H1 (cell line): ENCODE measurements at regions not wholly inside any gene's neighbourhood (a gene's known extent, or its start where the extent isn't known, plus 50 kb on each side); places are given as distances from the start of the nearest gene placed in this dataset.
"Not testable (repeated sequence)": the region's sequence is repeated elsewhere in the genome, so short reads cannot be mapped to it uniquely, and the experiment has no call there.

Experiments
- CTCF ChIA-PET: fragments of 300-600 bp; sonication (Branson Sonifier 250); formaldehyde crosslinking; loops from one replicate; lab custom pipeline; 2021; ENCODE audit not compliant: partially characterized antibody; lab: Charles Lee
- POLR2A ChIA-PET: fragments of 300-600 bp; sonication (Branson Sonifier 250); formaldehyde crosslinking; loops from one replicate; lab custom pipeline; 2021; ENCODE audit warnings: inconsistent platforms; ENCODE audit not compliant: partially characterized antibody; lab: Charles Lee
- DNase-seq, 2 experiments: peaks; one replicate each; pipeline versions ENCODE4 v3.0.0 to v3.0.0-alpha.2; 2010 to 2022; ENCODE audit warnings: low spot score in 2 of 2, low read depth in 1 of 2, mixed read lengths in 1 of 2
- FAIRE-seq: peaks from 2 replicates; lab custom pipeline; 2011; peaks lifted over from hg19 to GRCh38; lab: Jason Lieb, UNC
- H2AFZ ChIP-seq: 2 replicates; pipeline ENCODE4 v1.8.1; 2012; ENCODE audit warnings: low read length, inconsistent platforms
- H2AK5ac ChIP-seq: 2 replicates; pipeline ENCODE4 v1.6.1; 2013; ENCODE audit warnings: low read depth, low read length
- H2BK120ac ChIP-seq: replicated peaks from 2 replicates; pipeline ENCODE3; 2013; ENCODE audit warnings: low read depth, low read length, inconsistent platforms
- H2BK12ac ChIP-seq: 2 replicates; pipeline ENCODE4 v1.6.1; 2013; ENCODE audit warnings: low read depth, low read length
- H2BK15ac ChIP-seq: 2 replicates; pipeline ENCODE4 v1.6.1; 2013; ENCODE audit warnings: low read length
- H2BK20ac ChIP-seq: 2 replicates; pipeline ENCODE4 v1.6.1; 2013; ENCODE audit warnings: low read length
- H2BK5ac ChIP-seq: 2 replicates; pipeline ENCODE4 v1.6.1; 2013; ENCODE audit warnings: low read depth, low read length
- H3K14ac ChIP-seq: 2 replicates; pipeline ENCODE4 v1.6.1; 2013; ENCODE audit warnings: inconsistent platforms; ENCODE audit not compliant: insufficient read length
- H3K18ac ChIP-seq: 2 replicates; pipeline ENCODE4 v1.6.1; 2013; ENCODE audit warnings: low read length; ENCODE audit errors: extremely low read depth
- H3K23ac ChIP-seq: 2 replicates; pipeline ENCODE4 v1.6.1; 2013; ENCODE audit warnings: inconsistent platforms; ENCODE audit not compliant: insufficient read length
- H3K23me2 ChIP-seq: 2 replicates; pipeline ENCODE4 v1.6.1; 2013; ENCODE audit warnings: low read depth, low read length
- H3K27ac ChIP-seq: 2 replicates; pipeline ENCODE4 v1.6.1; 2011; ENCODE audit warnings: low read depth, low read length, inconsistent platforms
- H3K27me3 ChIP-seq, 4 experiments: replicated peaks in 1 of 4; 1 replicate in 1 of 4; 2 replicates in 3 of 4; pipeline versions ENCODE4 v1.6.1 to v1.8.1; 2011 to 2013; ENCODE audit warnings: low read length in 3 of 4, mild to moderate bottlenecking in 3 of 4, inconsistent platforms in 2 of 4, mixed read lengths in 2 of 4, moderate library complexity in 1 of 4; ENCODE audit not compliant: control insufficient read depth in 3 of 4, insufficient read depth in 3 of 4; ENCODE audit errors: extremely low read depth in 1 of 4
- H3K36me3 ChIP-seq, 4 experiments: 2 replicates each; pipeline versions ENCODE4 v1.6.1 to v1.8.1; 2011 to 2013; ENCODE audit warnings: mild to moderate bottlenecking in 4 of 4, low read length in 3 of 4, moderate library complexity in 2 of 4, control low read depth in 1 of 4, inconsistent platforms in 1 of 4; ENCODE audit not compliant: insufficient read depth in 4 of 4, control insufficient read depth in 2 of 4
- H3K4ac ChIP-seq: replicated peaks from 2 replicates; pipeline ENCODE3; 2013; ENCODE audit warnings: low read length, low read depth, mixed read lengths, inconsistent platforms; ENCODE audit not compliant: insufficient read length
- H3K4me1 ChIP-seq, 4 experiments: replicated peaks in 1 of 4; 1 replicate in 1 of 4; 2 replicates in 3 of 4; pipeline versions ENCODE4 v1.6.1 to v1.8.1; 2011 to 2013; ENCODE audit warnings: low read length in 3 of 4, inconsistent platforms in 2 of 4, mixed read lengths in 1 of 4; ENCODE audit not compliant: insufficient read depth in 4 of 4, control insufficient read depth in 3 of 4
- H3K4me2 ChIP-seq, 2 experiments: 2 replicates each; pipeline versions ENCODE4 v1.6.1 to v1.8.1; 2011 to 2013; ENCODE audit warnings: low read depth in 2 of 2, low read length in 2 of 2, control low read depth in 1 of 2, inconsistent platforms in 1 of 2, mild to moderate bottlenecking in 1 of 2; ENCODE audit not compliant: insufficient read depth in 1 of 2
- H3K4me3 ChIP-seq, 4 experiments: fragments of 200-600, 300-600 bp in 1 of 4; sonication (generic), shearing (Covaris generic), sonication (Bioruptor Twin) in 1 of 4; 2 replicates each; pipeline versions ENCODE4 v1.5.1 to v1.8.1; 2011 to 2016; ENCODE audit warnings: low read length in 4 of 4, low read depth in 3 of 4, control low read depth in 2 of 4, inconsistent platforms in 2 of 4, mild to moderate bottlenecking in 2 of 4, mixed read lengths in 1 of 4, moderate library complexity in 1 of 4; ENCODE audit not compliant: insufficient read depth in 2 of 4; ENCODE audit errors: extremely low read depth in 1 of 4
- H3K56ac ChIP-seq: replicated peaks from 2 replicates; pipeline ENCODE3; 2013; ENCODE audit warnings: low read depth, mild to moderate bottlenecking, mixed read lengths, low read length, inconsistent platforms; ENCODE audit not compliant: insufficient read length
- H3K79me1 ChIP-seq: 2 replicates; pipeline ENCODE4 v1.6.1; 2013; ENCODE audit warnings: low read depth, low read length, control low read depth
- H3K79me2 ChIP-seq, 2 experiments: 2 replicates each; pipeline versions ENCODE4 v1.6.1 to v1.8.1; 2012 to 2013; ENCODE audit warnings: low read length in 2 of 2, mild to moderate bottlenecking in 2 of 2, inconsistent platforms in 1 of 2; ENCODE audit not compliant: insufficient read depth in 2 of 2, control insufficient read depth in 1 of 2
- H3K9ac ChIP-seq, 4 experiments: replicated peaks in 1 of 4; 1 replicate in 1 of 4; 2 replicates in 3 of 4; pipeline versions ENCODE4 v1.6.1 to v1.8.1; 2011 to 2013; ENCODE audit warnings: low read depth in 3 of 4, low read length in 3 of 4, control low read depth in 2 of 4, mild to moderate bottlenecking in 2 of 4, moderate library complexity in 2 of 4, inconsistent platforms in 1 of 4; ENCODE audit errors: extremely low read depth in 1 of 4
- H3K9me3 ChIP-seq, 2 experiments: 2 replicates each; pipeline versions ENCODE4 v1.6.1 to v1.8.1; 2012 to 2013; ENCODE audit warnings: mild to moderate bottlenecking in 2 of 2, moderate library complexity in 2 of 2, control low read depth in 1 of 2, inconsistent platforms in 1 of 2, low read depth in 1 of 2, low read length in 1 of 2, mixed read lengths in 1 of 2; ENCODE audit not compliant: insufficient read depth in 2 of 2
- H4K20me1 ChIP-seq, 2 experiments: replicated peaks in 1 of 2; 2 replicates each; pipeline versions ENCODE3 to v1.8.1; 2011 to 2013; ENCODE audit warnings: inconsistent platforms in 2 of 2, low read length in 2 of 2, mild to moderate bottlenecking in 1 of 2; ENCODE audit not compliant: insufficient read depth in 2 of 2, control insufficient read depth in 1 of 2
- H4K5ac ChIP-seq: 2 replicates; pipeline ENCODE4 v1.6.1; 2013; ENCODE audit warnings: low read length, low read depth, mixed read lengths, inconsistent platforms; ENCODE audit not compliant: insufficient read length
- H4K8ac ChIP-seq: 2 replicates; pipeline ENCODE4 v1.8.0; 2013; ENCODE audit warnings: mild to moderate bottlenecking, moderate library complexity, low read length, inconsistent platforms; ENCODE audit not compliant: insufficient read depth; ENCODE audit errors: extremely low read depth
- H4K91ac ChIP-seq: replicated peaks from 2 replicates; pipeline ENCODE3; 2013; ENCODE audit warnings: low read length, mixed read lengths, inconsistent platforms; ENCODE audit not compliant: insufficient read length
- WGBS, 2 experiments: shearing (Covaris generic) in 1 of 2; methylation state at CpG; one replicate each; pipeline versions ENCODE4 v1.1.6 to v1.1.7; 2013 to 2015; ENCODE audit warnings: low lambda C conversion rate in 2 of 2, mixed read lengths in 2 of 2, inconsistent platforms in 1 of 2, low coverage in 1 of 2, missing lambda C conversion rate in 1 of 2; ENCODE audit not compliant: insufficient replicate concordance in 2 of 2, insufficient coverage in 1 of 2, insufficient read length in 1 of 2; ENCODE audit errors: extremely low coverage in 1 of 2, missing lambda C conversion rate in 1 of 2; 5-methylcytosine and 5-hydroxymethylcytosine counted together

DNA sequence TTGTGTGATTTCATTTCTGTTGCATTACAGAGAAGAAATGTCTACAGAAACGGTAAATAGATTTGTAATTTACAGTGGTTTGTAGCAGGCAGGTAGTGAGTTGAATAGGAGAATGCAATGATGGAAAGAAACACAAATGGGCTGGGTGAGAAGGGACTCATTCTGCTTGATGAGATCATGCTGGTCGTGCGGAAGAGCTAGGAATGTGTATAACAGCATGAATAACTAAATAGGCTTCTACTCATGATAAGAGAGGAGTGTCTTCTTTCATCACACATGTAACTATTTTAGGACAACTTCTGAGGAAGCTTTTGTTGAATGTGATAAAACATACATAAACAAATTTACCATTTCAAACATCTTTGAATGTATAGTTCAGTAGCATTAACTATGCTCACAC is 113.0 kb upstream of the HSFY1 start:
- H2AK5ac ChIP-seq, H3K36me3 ChIP-seq, CTCF ChIA-PET, POLR2A ChIA-PET, H2BK120ac ChIP-seq, H2BK15ac ChIP-seq, H3K18ac ChIP-seq, H3K23me2 ChIP-seq, H3K27me3 ChIP-seq, H3K27ac ChIP-seq, H3K9ac ChIP-seq, H3K14ac ChIP-seq, H2AFZ ChIP-seq, H3K4me2 ChIP-seq, H2BK5ac ChIP-seq, H3K4ac ChIP-seq, H3K9me3 ChIP-seq, H4K91ac ChIP-seq, H2BK20ac ChIP-seq, H4K20me1 ChIP-seq, H3K4me3 ChIP-seq, H4K5ac ChIP-seq, H3K56ac ChIP-seq, H3K23ac ChIP-seq, H2BK12ac ChIP-seq, H3K79me2 ChIP-seq, H3K4me1 ChIP-seq, H3K79me1 ChIP-seq, H4K8ac ChIP-seq, FAIRE-seq, DNase-seq: not testable (repeated sequence)
- WGBS, 2 experiments: no CpG with 5 or more reads among the region's 3 CpGs

GRCh38 chrY:18445853-18446252 is 100.7 kb upstream of the HSFY1 start:
- H2BK15ac ChIP-seq, H4K5ac ChIP-seq, H4K91ac ChIP-seq, H3K79me1 ChIP-seq, DNase-seq, H3K23ac ChIP-seq, H3K14ac ChIP-seq, H3K56ac ChIP-seq, H3K4me3 ChIP-seq, H3K79me2 ChIP-seq, H2BK120ac ChIP-seq, H4K8ac ChIP-seq, H4K20me1 ChIP-seq, H2AK5ac ChIP-seq, H3K4me1 ChIP-seq, H3K4ac ChIP-seq, H2AFZ ChIP-seq, H3K4me2 ChIP-seq, H3K18ac ChIP-seq, H3K9me3 ChIP-seq, H3K23me2 ChIP-seq, H2BK5ac ChIP-seq, H3K27ac ChIP-seq, FAIRE-seq, H3K36me3 ChIP-seq, H3K9ac ChIP-seq, CTCF ChIA-PET, H2BK12ac ChIP-seq, H2BK20ac ChIP-seq, POLR2A ChIA-PET, H3K27me3 ChIP-seq: not testable (repeated sequence)
- WGBS, 2 experiments: no CpG with 5 or more reads among the region's 11 CpGs
